ENCODE measurements at regions not wholly inside any gene's neighbourhood (a gene's known extent, or its start where the extent isn't known, plus 50 kb on each side); places are given as distances from the start of the nearest gene placed in this dataset.

DNA sequence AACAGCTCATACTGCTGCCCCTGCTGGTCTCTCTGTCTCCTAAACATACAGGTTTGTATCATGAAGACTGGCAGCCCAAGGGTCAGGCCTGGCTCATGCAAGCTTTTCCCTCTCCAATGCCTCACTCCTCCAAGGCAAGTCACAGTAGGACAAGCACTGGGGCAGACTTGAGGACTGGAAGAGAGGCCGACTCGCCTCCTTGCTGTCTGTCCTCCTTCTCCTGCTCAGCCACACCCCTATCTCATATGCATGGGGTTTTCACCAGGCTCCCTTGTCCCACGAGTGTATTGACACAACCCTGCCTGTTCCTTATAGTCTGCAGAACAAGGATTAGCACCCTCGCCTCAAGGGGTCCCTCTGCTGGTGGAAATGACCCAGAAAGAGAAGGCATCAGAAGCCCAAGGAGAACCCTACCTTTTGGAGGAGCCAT is 223.7 kb downstream of the SOX11 start:
- DNase-seq (ENCODE audit: low spot score) = no peak

DNA sequence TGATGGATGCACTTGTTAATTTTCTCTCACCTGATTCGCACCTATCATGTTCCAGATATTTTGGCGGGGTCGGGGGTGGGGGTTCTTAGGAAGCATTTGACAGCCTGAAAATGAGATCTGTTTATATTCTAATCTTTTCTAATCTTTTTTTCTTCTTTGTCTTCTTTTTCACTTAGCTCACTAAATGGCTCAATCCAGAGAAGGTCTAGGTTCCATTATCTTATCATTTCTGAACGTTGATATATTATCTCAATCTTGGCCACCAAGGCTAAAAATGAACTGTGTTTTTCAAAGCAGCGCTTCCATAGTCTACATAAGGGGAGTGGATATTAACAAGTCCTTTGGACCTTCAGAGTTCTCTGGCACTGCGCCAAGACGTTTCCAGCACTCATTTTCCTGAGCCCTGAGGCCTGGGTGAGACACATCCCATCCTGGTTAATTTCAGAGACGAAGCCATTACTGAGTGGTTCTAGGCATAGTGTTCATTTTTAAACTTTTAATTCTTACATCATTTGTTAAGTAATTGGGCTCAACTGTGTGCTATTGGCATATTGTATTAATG is 229.0 kb downstream of the SOX11 start:
- no peak for DNase-seq (ENCODE audit: low spot score)

DNA sequence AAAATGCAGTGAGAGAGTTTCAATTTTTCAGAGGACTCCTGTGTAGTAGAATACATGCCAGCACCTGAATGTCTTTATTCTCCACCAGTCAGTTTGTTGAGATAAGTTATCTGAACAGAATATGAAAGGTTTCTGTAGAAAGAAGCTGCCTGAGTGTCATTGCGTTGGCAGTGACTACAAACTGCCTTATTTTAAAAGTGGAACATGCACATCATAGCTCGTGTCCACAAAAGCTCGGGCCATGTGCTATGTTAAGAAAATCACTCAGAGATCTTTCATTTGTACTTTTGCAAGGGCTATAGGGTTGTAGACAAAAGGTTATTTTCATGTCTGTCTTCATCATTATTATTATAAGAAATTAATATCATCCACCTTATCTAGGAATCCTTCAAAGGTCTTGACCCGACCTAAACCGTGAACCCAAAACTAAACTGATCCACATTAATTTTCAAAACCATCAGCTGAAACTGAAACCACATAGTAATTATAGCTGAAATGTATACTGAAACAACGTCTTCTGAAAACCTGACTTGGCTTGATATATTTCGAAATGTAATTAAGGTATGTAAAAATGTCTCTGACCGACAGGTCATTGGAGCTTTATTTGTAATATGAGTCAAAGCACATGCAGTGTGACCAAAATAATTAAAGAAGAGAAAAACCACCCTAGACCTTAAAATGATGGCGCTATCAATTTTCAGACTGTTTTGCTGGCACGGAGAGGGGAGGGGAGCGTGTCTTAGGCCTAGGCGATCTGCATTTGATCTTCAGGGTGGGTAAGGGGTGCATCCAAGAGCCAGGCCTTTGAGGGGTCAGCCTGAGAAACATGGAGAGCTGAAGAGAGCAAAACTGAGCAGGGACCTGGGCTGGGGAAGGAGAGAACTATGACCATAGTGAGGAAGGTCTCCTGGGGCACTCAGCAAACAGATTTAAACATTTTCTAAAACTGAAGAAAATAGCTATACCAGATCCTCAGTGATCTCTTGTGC is 232.1 kb downstream of the SOX11 start:
- no peak for DNase-seq (ENCODE audit: low spot score)

DNA sequence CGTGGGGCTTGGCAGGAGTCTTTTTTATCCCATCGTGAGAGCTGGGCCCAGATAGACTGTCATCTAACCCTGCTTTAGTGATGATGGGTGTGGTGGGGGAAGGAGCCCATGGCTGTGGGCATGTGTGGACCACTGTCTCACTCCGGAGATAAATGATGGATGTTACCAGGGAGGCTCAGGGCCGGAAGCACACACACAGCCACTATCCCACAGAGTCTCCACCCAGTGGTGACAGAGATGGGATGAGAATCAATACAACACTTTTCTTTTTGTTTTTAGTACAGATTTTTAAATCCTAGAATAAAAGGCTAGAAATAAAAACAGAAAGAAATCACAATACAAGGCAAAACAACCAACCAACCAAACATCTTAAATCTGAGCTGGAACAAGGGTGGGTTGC is 233.4 kb downstream of the SOX11 start:
- DNase-seq (ENCODE audit: low spot score) = no peak

DNA sequence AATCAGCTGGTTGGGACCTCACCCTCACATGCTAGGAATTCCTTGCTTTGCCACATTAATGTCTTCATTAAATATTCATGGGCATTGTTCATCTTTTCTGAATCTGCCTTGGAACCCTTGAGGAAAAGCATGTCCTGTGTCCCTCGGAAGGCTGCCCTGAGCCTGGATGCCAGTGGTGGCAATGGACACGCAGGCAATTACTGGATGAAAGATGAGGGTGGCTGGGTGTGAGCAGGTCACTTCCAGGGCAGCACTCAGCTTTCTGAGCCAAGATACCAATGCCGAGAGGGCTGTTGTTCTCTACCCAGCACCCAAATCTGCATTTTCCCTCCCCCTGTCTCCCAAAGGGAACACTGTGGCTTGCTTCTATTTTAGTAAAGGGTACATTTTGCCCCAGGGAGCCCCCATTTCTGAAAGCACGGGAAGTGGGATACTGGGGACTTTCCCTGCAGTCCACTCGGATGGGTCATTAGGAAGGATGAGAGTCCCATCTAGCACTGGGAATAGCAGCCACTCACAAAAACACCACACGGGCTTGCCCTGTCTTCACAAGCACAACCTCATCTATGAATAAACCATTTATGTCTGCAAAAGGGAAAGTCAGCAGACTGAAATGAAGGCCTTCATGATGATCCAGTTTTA is 234.8 kb downstream of the SOX11 start:
- no peak for DNase-seq (ENCODE audit: low spot score)

DNA sequence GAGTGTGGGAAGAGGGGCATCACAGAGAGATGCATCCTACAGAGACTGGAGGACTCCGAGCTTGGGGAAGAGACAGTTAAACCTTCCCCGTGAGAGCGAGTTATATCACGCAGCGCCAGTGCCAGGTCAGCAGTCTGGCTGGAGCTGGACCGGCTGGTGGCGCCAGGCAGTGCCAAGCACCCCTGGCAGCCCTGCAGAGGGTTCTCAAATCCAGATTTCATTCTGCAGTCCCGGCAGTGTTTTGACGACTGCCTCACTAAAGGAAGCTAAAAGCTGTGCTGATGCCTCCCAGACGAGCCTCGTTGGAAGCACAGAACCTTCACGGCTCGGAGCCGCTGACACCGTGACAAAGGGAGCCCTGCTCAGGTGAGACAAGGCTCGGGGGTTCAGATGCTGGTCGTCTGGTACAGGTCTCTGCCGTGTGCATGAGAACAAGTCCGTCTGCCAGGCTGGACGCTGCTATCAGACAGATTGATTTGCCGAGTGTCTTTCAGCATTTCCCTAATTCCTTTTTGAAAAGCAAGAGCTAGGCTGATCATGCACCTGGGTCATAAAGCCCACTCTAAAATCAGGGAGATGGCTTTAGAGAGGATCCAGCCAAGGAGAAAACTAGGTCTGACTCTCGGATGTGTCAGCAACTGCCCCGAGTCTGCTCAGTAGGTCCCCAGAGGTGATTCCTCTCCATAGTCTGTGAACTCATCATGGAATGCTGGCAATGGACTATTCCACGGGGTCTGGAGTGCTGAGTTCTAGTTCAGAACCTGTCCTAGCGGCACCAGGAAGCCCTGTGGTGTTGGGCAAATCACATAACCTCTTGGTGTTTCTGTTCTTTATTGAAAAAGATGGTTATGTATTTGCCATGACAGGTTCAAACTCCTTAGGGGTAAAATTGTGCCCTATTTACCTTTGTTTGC is 240.6 kb downstream of the SOX11 start:
- DNase-seq (ENCODE audit: low spot score) = no peak

DNA sequence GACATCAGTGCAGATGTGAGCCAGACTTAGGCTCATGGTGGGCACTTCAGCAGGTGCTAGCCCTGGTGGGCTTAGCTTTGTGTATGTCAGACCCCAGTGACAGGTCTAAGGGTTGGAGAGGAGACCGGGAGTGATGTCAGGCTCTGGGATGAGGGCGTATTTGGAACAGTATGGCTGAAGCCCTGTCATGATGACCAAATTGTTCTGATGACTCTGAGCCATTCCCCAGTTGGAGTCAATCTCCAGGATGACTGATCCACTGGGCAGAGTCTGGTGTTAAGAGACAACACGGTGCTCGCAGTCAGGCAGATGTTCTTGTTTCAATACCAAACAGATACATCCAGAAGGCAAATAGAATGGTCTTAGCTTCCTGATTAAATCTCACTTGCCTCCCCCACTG is 241.5 kb downstream of the SOX11 start:
- no peak for DNase-seq (ENCODE audit: low spot score)

DNA sequence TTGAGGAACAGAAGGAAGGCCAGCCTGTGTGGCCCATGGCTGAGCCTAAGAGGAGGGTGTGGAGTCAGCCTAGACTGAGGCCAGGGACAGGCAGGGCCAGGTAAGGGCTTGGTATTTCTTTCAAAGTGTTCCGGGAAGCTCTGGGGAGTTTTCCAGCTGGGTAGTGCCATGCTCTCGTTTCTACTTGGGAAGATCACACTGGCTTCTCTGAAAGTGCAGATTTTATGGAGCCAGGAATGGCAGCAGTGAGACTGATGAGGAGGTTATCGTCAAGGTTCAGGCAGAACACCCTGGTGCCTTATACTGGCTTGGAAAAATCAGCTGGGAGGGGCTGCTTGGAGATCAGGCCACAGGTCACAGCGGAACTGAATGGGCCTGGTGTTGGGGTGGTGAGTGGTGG is 245.1 kb downstream of the SOX11 start:
- no peak for DNase-seq (ENCODE audit: low spot score)

DNA sequence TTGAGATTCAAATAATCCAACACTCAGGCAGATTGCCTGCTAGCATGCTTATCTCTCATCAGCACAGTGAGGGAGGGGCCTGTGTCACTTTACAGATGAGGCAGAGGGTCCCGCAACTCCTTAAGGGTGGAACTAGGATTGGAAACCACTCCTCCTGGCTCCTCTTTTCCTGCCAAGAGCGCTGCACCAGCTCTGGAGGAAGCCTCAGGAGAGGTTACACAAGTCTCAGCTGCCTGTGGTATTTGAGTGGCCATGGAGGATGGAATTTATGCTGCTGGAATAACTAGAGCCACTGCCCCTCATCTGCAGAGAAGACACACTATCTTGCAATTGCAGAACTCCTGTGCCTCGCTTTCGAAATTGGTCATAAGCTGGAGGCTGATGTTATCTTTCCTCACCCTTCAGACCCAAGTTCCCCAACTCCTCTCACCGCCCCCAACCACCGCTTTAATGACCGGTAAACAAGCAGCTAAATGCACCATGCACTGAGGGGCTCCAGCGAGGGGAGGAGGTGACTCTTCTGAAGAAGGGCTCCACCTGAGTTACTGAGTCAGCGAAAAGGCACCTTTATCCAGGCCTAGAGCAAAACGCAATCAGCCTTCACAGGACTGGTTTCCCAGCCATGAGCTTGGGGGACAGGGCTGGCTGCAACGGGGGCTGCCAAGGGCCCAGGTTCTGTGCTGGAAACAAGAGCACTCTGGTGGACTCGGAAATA is 245.8 kb downstream of the SOX11 start:
- no peak for DNase-seq (ENCODE audit: low spot score)

DNA sequence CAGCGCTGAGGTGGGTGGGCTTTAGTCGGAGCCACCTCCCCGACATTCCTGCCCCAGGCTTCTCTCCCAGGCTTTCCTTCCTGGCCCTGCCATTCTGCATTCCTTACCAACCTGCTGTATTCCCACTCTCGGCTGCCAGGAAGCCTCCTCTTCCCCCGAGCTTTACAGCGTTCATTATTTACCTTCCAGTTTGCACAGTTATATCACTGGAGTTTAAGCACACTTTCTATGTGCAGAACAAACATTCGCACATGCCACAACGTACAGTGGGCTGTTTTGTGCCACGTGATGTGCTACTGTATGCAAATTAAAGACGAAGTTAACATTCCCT is 246.3 kb downstream of the SOX11 start:
- no peak for DNase-seq (ENCODE audit: low spot score)

DNA sequence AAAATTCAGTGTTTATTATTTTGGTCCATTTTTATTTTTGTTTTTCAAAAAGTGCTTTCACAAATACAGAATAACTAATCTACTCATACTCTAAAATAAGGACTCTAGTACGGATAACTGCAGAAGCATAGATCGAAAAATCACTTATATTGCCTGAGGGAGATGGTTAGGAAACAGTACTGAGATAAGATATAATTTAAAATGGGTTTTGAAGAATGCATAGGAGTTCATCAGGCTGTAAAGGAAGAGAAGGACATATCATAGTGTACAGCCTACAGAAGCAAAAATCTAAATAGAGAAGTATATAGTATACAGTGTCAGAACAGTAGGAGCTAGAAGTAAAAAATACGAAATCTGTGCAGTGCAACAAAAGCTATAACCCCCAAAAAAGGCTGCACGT is 247.4 kb downstream of the SOX11 start:
- DNase-seq (ENCODE audit: low spot score) = no peak

DNA sequence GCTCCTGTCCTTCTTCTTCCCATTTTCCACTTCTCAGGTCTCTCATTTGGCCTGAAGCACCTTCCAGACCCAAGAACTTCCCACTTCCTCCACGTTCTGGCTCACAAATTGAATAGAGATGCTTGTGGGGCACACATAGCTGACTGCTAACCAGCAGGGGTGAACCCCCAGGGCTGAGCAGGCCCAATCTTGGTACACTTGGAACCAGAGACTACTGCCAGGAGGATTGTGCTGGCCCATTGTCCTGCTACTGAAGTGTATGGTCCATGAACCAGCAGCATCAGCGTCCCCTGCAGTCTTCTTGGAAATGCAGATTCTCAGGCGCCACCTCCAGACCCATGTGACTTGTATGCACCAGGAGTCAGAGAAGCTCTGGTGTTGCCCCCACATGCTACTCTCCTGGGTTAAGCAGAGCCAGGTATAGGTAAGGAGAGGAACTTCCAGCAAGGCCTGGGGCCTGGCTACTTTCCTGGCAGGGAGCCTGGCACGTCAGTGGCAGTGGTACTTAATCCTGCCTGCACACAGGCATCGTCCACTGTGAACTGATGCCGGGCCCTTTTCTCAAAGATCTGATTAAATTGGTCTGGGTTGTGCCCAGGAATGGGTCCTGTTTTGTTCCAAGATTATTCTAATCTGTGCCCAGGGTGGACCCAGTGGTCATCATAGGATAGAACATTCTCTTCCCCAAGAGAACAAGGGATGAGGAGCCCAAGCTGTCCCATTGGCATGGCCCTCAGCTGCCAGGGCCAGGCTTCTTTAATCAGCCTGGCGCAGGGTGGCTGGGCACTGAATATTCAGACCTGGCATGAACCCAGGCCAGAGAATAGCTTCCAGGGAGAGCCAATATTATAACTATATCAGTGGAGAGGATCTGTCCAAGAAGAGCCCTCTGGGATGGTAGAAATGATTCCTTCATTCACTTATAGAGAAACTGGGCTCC is 248.7 kb downstream of the SOX11 start:
- DNase-seq (ENCODE audit: low spot score) = no peak

DNA sequence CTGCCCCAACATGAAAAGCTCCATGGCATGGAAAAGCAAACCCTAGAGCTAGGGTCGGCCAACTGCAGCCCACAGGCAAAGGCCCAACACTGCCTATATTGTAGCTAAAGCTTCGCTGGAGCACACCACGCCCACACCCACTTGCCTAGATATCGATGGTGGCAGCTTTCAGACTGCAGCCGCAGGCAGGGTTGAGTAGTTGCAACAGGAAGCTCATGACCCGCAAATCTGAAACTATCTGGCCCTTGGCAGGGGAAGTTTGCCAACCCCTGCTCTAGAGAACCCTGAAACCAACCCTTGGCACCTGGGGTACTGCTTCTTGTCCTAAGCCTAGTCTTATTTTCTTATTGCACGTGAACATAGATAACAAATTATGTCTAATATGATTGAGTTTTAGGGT is 250.0 kb downstream of the SOX11 start:
- no peak for DNase-seq (ENCODE audit: low spot score)

DNA sequence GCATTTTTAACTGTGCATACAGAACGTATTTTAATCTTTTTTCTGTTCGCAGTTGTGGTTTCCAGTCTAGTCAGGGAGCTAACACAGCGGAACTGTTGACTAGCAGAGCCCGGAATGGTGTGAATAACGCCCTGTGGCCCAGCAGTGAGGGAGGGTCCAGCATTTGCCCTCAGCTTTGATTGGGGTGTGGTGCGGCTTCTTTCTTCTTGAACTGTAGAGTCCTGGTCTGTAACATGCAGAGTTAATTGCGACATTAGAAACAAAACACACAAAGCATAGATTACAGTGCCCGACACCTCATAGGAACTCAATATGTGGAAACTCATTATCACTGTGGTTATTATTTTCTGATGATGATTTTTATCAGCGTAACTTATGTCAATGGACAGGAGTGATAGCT is 253.6 kb downstream of the SOX11 start:
- DNase-seq (ENCODE audit: low spot score) = no peak

DNA sequence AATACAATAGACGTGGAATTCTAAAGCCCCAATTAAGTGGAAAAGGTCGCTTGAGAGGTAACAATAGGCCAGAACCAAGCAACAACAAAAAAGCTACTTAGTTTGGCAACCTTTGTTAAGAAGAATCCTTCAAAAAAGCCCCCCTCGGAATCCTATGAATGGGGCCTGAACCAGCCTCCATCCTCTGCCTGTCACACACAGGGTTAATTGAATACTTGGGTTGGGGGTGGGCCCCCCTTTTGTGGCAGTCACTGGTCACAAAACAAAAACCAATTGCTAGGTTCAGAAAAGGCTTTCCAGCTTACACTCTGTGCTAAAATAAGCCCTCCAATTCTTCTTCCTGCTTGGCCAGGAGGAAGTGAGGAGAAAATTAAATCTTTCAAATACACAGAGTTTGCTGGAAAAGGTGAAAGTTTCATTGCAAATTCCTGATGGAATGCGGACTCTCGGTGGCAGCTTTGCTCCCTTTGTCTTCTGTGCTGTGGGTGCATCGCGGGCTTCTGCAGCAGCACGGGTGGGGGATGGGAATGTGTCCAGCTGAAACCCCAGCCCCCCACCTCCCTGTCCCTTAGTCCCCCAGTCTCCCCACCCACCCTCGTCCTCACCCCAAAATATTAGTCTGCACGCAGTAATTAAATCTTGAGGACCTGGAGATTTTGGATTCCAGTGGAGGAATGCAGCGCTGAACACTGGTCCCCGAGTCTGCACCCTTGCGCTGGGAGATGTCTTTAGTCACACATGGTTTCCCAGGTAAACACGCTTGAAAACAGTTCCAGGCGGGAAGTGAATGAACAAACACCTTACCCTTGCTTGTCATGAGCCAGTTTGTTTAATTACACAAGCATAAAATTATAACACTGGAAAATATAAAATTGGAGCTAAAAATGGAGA is 254.3 kb downstream of the SOX11 start:
- no peak for DNase-seq (ENCODE audit: low spot score)

DNA sequence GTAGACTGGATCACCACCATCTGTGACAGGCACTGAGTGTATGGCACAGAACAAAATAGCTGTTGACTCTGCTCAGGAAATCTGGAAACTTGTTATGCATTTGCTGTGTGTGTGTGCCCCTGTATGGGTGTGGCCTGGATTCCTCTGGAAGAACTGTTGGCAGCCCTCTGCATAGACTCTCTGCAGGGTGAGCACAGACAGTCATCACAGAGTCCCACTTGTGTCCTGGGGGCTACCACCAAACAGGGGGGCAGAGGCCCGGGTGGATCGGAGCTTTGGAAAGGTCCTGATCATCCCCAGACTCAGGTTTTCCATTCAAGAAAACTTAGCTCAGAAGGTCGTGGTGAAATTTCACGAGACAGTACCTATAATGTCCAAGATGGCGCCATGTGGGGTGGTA is 258.6 kb downstream of the SOX11 start:
- no peak for DNase-seq (ENCODE audit: low spot score)

DNA sequence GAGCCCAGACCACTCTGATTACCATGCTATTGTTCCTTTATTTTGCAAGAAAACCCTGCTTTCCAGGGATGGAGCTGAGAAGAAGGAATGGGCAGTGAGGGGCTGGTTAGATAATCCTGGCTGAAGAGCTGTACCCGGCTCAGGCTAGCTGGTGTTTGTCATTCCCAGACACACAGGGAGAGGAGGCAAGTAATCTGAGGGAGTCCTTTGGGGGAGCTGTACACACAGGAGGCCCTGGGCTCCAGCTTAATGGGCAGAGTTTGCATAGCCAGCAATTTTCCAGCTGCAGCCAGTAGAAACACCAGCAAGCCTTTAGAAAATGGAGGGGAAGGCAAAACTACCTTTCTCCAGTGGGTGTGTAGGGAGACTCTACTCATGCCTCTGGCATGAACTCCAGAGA is 259.3 kb downstream of the SOX11 start:
- DNase-seq (ENCODE audit: low spot score) = no peak

DNA sequence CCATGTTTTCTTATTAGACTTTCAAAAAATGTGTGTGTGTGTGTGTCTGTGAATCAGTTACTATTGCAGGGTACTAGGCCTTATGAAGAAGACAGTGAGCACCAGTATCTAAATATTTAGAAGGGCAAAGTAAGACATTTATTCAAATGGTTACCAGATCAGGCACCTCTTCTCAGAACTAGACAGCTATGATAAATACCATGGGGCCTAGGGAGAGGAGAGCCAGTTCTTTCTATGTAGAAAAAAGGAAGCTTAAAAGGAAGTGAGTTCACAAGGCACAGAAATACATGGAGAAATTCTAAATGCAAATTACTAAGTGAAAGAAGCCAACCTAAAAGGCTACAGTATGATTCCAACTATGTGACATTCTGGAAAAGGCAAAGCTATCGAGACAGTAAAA is 261.3 kb downstream of the SOX11 start:
- DNase-seq (ENCODE audit: low spot score) = no peak

DNA sequence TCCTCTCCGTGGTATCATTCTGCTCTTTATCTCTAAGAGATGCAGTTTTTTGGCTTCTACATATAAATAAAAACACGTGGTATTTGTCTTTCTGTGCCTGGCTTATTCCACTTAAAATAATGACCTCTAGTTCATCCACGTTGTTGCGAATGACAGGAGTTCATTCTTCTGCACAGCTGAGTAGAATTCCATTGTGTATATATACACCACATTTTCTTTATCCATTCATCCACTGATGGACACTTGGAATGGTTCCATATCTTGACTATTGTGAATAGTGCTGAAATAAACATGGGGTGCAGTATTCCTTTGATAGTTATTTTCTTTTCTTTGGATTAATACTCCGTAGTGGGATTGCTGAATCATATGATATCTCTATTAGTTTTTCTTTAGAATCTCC is 262.3 kb downstream of the SOX11 start:
- no peak for DNase-seq (ENCODE audit: low spot score)
